ENCODE measurements at regions not wholly inside any gene's neighbourhood (a gene's known extent, or its start where the extent isn't known, plus 50 kb on each side); places are given as distances from the start of the nearest gene placed in this dataset.
"Not testable (repeated sequence)": the region's sequence is repeated elsewhere in the genome, so short reads cannot be mapped to it uniquely, and the experiment has no call there.

- no peak for DNase-seq
These were observed 62.6 kb downstream of the DUSP6 start for GRCh38 chr12:89289720-89290119.

- no peak for DNase-seq
These were observed 63.3 kb downstream of the DUSP6 start for GRCh38 chr12:89288959-89289358.

- no peak for DNase-seq
These were observed 65.8 kb downstream of the DUSP6 start for GRCh38 chr12:89286501-89286900.

GRCh38 chr12:89281539-89281867, 70.8 kb downstream of the DUSP6 start:
- no peak for DNase-seq

- DNase-seq = no peak
These were observed 71.3 kb downstream of the DUSP6 start for GRCh38 chr12:89280833-89281538.

GRCh38 chr12:89279499-89279898, 72.8 kb downstream of the DUSP6 start:
- no peak for DNase-seq

GRCh38 chr12:89278862-89279261, 73.4 kb downstream of the DUSP6 start:
- DNase-seq = no peak

- DNase-seq = no peak
These were observed 74.1 kb downstream of the DUSP6 start for GRCh38 chr12:89278169-89278568.

GRCh38 chr12:89276860-89277259, 75.4 kb downstream of the DUSP6 start:
- DNase-seq = no peak

GRCh38 chr12:89273525-89273924, 78.8 kb downstream of the DUSP6 start:
- no peak for DNase-seq

GRCh38 chr12:89270548-89270947, 81.8 kb downstream of the DUSP6 start:
- no peak for DNase-seq

- DNase-seq = no peak
These were observed 83.1 kb downstream of the DUSP6 start for GRCh38 chr12:89269174-89269573.

- no peak for DNase-seq
These were observed 84.9 kb downstream of the DUSP6 start for GRCh38 chr12:89267404-89267803.

GRCh38 chr12:89266574-89267188, 85.6 kb downstream of the DUSP6 start:
- DNase-seq = not testable (repeated sequence)

- DNase-seq = no peak
These were observed 87.5 kb downstream of the DUSP6 start for GRCh38 chr12:89264837-89265236.

GRCh38 chr12:89263900-89264299, 88.4 kb downstream of the DUSP6 start:
- no peak for DNase-seq

GRCh38 chr12:89262855-89263552, 89.3 kb downstream of the DUSP6 start:
- DNase-seq = no peak

- no peak for DNase-seq
These were observed 90.3 kb downstream of the DUSP6 start for GRCh38 chr12:89261982-89262381.

- DNase-seq = no peak
These were observed 91.3 kb downstream of the DUSP6 start for GRCh38 chr12:89260841-89261637.

GRCh38 chr12:89259821-89260220, 92.5 kb downstream of the DUSP6 start:
- no peak for DNase-seq

- DNase-seq = no peak
These were observed 93.9 kb downstream of the DUSP6 start for GRCh38 chr12:89258240-89258969.

GRCh38 chr12:89257340-89257739, 95.0 kb downstream of the DUSP6 start:
- no peak for DNase-seq

- DNase-seq = no peak
These were observed 96.2 kb downstream of the DUSP6 start for GRCh38 chr12:89256060-89256459.

All from activated T-cell treated with anti-CD3 and anti-CD28 coated beads for 4 hours (primary cell).